SKM-1 treated with dmso at 0.1 percent for 144 hours (cell line): ENCODE measurements at regions not wholly inside any gene's neighbourhood (a gene's known extent, or its start where the extent isn't known, plus 50 kb on each side); places are given as distances from the start of the nearest gene placed in this dataset.
"Not testable (repeated sequence)": the region's sequence is repeated elsewhere in the genome, so short reads cannot be mapped to it uniquely, and the experiment has no call there.

Source experiments
- DNase-seq: peaks from one replicate; lab custom pipeline; 2025; ENCODE audit not compliant: unreplicated experiment; lab: John Stamatoyannopoulos, UW

DNA sequence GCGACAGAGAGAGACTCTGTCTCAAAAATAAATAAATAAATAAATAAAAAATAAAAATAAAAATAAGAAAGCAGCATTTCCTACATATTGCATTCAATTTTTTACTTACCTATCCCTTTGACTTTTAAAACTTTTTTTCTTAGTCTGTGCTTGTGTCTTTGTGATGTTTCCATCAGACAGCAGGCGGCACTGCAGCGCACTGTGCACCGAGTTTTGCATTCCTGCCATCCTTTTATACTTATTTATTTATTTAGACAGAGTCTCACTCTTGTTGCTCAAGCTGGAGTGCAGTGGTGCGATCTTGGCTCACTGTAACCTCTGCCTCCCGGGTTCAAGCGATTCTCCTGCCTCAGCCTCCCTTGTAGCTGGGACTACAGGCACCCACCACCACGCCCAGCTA is 203.9 kb downstream of the SPATA31A1 start:
- DNase-seq = not testable (repeated sequence)

GRCh38 chr9:39566782-39567181 is 211.3 kb downstream of the SPATA31A1 start:
- not testable (repeated sequence) for DNase-seq

GRCh38 chr9:39567396-39567795 is 211.9 kb downstream of the SPATA31A1 start:
- DNase-seq = not testable (repeated sequence)

- not testable (repeated sequence) for DNase-seq
These were observed 213.4 kb downstream of the SPATA31A1 start for GRCh38 chr9:39568900-39569299.

DNA sequence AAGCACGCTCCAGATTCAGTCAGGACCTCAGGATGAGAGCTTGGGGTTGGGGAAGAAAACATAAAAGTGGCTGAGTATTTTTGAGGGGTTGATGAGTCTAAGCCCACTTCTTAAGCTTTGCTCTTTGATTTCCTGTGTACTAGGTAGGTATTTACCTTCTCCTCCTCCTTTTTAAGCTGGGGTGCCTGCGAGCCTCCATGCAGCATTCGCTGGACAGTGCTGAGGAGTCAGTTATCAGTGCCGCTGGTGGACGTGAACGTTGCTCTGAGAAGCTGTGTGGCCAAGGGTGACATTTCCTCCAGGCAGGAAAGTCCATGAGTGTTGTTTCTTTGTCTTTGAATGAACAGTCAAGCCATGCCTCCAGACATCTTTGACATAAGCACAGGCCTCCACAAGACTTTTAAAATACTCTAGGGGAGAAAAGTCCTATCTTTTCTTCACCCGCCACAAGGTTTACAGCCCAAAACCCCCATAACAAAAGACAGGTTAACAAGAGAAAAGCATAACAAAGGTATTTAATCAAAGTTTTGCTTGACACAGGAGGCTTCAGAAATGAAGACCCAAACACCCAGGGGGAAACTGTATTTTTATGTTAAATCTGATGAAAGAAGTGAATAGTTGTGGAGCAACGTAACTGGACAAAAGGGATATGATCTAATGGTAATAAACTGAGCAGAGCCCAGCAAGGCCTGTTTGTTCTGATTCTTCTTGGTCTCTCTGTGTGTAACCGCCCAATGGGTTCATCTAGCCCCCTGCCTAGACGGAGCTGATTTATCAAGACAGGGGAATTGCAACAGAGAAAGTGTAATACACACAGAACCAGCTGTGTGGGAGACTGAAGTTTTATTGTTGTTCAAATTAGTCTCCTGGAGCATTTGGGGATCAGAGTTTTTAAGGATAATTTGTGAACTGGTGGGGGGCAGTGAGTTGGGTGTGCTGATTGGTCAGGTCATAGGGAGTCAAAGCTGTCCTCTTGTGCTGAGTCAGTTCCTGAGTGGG is 217.9 kb downstream of the SPATA31A1 start:
- not testable (repeated sequence) for DNase-seq

DNA sequence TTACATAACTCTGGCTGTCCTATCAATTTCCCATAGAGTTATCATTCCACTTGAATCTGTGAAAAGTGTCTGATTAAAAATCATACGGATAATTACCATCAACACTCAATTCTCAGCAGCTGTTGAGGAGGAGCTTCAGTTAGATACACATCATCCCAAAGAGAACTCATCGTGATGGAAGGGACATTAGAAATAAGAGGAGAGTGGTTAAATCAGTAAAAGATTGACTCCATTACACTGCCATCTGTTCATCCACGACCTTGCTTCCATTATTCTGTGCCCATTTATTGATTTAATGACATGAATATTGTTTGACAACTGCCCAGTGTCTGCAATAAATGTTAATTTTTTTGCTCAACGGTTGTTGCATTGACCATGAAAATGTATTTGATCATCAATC is 223.5 kb downstream of the SPATA31A1 start:
- not testable (repeated sequence) for DNase-seq

DNA sequence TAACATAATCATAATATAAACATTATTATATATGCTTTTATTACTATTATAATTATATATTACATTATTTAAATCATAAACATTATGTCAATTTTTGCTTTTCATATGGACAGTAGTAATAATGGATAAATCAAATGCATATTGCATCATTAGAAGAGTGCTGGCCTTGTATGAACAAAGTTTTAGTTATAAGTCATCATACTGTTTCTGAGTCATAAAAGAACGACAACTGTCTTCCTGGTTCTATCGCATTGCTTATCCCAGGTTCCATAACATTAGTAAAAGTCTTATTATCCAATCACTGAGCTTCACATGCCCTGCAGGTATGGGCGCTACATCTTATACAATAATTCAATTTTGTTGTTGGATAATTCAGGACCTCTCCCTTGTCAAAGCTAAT is 225.8 kb downstream of the SPATA31A1 start:
- not testable (repeated sequence) for DNase-seq

DNA sequence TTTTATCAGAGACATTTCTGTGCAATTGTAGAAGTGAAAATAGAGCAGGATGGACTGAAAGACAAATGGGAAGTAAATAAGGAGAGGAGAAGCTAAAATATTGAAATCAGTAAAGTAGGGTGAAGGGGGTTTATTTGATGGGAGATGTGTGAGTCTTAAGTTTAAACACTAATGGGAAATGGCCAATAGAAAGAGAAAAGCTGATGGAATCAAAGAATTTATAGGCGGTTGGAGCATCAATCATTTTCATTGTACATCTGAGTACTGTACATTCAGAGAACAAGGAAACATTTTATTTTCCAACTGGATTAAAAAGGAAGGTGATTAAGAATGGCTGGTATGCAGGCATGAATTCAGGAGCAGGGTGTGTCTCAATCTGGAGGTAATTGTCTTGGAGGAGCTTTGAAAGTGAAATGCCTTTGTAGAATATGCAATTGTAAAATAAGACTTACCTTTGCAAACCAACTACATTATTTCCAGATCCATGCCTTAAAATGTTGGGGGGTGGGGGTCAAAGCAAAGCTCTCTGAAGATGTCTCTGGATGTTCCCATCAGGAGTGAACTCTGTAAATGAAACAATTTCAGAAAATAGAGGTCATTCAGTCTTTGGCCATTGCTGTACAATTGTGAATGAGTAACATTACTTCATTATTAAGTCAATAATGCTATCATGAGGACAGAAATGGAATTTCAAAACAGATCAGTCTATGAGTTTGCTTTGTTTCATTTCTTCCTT is 227.4 kb downstream of the SPATA31A1 start:
- not testable (repeated sequence) for DNase-seq

DNA sequence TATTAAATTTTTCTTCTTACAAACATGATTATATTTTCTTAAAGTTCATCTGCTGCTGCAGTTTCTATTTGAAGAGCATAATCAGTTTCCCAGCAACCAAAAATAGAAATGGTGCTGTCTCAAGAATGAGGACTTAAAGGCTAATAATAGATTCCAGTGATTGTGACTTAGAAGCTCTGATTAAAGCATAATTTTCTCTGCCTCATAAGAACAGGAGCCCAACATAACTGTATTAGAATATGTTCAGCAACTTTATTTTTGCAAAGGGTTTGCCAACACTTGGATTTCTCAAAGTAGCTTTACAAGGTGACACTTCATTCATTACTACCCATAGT is 227.9 kb downstream of the SPATA31A1 start:
- not testable (repeated sequence) for DNase-seq

DNA sequence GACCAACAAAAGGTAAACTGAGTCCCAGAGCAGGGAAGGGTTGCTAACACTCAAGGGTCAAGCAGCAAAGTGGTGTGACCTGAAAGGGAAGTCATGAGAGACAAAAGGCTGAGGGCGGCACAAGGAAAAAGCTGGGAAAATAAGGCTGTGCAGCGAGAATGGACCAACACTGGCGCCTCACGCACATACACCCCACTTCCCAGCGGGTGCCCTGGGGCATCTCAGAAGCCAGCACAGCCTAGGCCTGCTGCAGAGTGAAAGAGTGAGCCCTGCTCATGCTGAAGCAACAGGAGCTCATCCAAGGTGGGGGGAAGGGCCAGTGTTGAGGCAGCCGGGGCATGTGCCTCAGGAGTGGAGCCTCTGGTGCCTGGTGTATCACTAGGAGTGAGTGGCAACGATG is 229.8 kb downstream of the SPATA31A1 start:
- DNase-seq = not testable (repeated sequence)

DNA sequence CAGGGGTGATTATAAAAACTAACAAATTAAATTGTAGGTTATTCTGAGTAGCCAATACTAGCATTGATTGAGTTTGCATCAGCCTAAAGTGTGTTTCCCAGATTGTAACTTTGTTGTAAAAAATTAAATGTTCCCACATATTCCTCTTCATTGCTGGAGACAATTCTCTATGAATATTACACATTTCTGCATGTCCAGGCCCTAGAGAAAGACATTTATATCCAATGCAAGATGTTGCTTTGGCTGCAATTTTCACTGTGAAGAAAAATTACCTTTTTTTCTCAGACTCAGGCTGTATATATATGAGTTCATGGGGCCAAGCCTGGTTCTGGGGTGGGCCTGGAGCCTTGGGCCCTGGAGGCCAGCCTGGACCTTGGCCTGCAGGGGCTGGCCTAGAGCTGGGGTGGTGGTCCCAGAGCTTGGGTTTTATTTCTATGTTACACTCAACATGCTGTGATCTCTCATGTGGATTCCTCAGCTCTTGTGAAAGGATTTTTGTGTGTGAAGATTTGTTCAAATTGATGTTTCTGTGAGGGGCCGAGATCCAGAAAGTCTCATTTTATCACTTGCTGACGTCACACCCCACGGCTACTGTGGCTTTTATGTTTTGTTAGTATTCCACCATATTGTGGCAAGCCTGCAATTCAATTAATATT is 232.5 kb downstream of the SPATA31A1 start:
- DNase-seq = no peak

GRCh38 chr9:39588500-39589137 is 233.2 kb downstream of the SPATA31A1 start:
- DNase-seq = no peak

GRCh38 chr9:39604089-39604488 is 248.6 kb downstream of the SPATA31A1 start:
- DNase-seq = not testable (repeated sequence)

- not testable (repeated sequence) for DNase-seq
These were observed 256.2 kb downstream of the SPATA31A1 start for GRCh38 chr9:39611449-39612231.

- not testable (repeated sequence) for DNase-seq
These were observed 261.0 kb downstream of the SPATA31A1 start for GRCh38 chr9:39616480-39616879.

DNA sequence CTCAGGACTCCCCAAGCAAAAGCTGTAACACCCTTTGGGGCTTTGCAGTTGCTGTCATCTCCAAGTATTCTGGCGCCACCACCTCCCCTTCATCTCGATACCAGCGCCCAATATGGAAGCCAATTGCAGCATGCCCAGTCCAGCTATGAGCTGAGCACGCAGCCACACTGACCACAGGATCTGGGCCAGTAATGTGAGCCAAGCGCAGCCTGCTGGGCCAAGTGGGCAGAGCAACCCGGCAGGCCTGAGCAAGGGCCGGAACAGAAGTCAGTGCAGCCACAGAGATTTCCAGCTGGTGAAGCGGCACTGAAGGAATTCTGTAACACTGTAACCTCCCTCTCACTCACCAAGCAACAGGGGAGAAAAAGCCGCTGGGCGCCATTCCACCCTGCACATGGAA is 268.6 kb downstream of the SPATA31A1 start:
- not testable (repeated sequence) for DNase-seq

- not testable (repeated sequence) for DNase-seq
These were observed 276.6 kb downstream of the SPATA31A1 start for GRCh38 chr9:39632071-39632470.

- not testable (repeated sequence) for DNase-seq
These were observed 293.6 kb downstream of the SPATA31A1 start for GRCh38 chr9:39649029-39649428.

GRCh38 chr9:39656960-39657603 is 301.6 kb downstream of the SPATA31A1 start:
- not testable (repeated sequence) for DNase-seq
